NCI-H524 (cell line): ENCODE measurements at regions not wholly inside any gene's neighbourhood (a gene's known extent, or its start where the extent isn't known, plus 50 kb on each side); places are given as distances from the start of the nearest gene placed in this dataset.
A peak's percentile ranks its signal among the peaks of the same experiment; 100 is the strongest.
"Not testable (repeated sequence)": the region's sequence is repeated elsewhere in the genome, so short reads cannot be mapped to it uniquely, and the experiment has no call there.

Experiments
- DNase-seq, 2 experiments: peaks; one replicate each; lab custom pipeline; 2025; lab: John Stamatoyannopoulos, UW

- DNase-seq: peak; percentile 39 to 77
Observed at GRCh38 chr7:66413379-66414114, 208.4 kb downstream of the TPST1 start.

GRCh38 chr7:66415659-66416265 lies 210.6 kb downstream of the TPST1 start:
- no peak for DNase-seq

- DNase-seq: no peak
Observed at GRCh38 chr7:66418537-66418936, 210.1 kb upstream of the KCTD7 start.

- no peak for DNase-seq
Observed at GRCh38 chr7:66419210-66419609, 209.5 kb upstream of the KCTD7 start.

GRCh38 chr7:66421830-66422475 lies 206.7 kb upstream of the KCTD7 start:
- DNase-seq: no peak

GRCh38 chr7:66423729-66424128 lies 205.0 kb upstream of the KCTD7 start:
- DNase-seq: no peak

GRCh38 chr7:66426332-66426731 lies 202.3 kb upstream of the KCTD7 start:
- no peak for DNase-seq

- DNase-seq: no peak
Observed at GRCh38 chr7:66426996-66427395, 201.7 kb upstream of the KCTD7 start.

GRCh38 chr7:66427956-66428355 lies 200.7 kb upstream of the KCTD7 start:
- no peak for DNase-seq

GRCh38 chr7:66429498-66430163 lies 199.1 kb upstream of the KCTD7 start:
- no peak for DNase-seq

GRCh38 chr7:66430164-66430545 lies 198.5 kb upstream of the KCTD7 start:
- no peak for DNase-seq

- not testable (repeated sequence) for DNase-seq
Observed at GRCh38 chr7:66438703-66439405, 189.8 kb upstream of the KCTD7 start.

- no peak for DNase-seq
Observed at GRCh38 chr7:66442385-66442784, 186.3 kb upstream of the KCTD7 start.

GRCh38 chr7:66443946-66444345 lies 184.7 kb upstream of the KCTD7 start:
- no peak for DNase-seq

GRCh38 chr7:66447007-66447406 lies 181.7 kb upstream of the KCTD7 start:
- DNase-seq: not testable (repeated sequence)

- not testable (repeated sequence) for DNase-seq
Observed at GRCh38 chr7:66450814-66451213, 177.9 kb upstream of the KCTD7 start.

GRCh38 chr7:66451713-66452112 lies 177.0 kb upstream of the KCTD7 start:
- not testable (repeated sequence) for DNase-seq

- DNase-seq: no peak
Observed at GRCh38 chr7:66452165-66452564, 176.5 kb upstream of the KCTD7 start.

- no peak for DNase-seq
Observed at GRCh38 chr7:66453340-66453739, 175.3 kb upstream of the KCTD7 start.

GRCh38 chr7:66454600-66455225 lies 174.0 kb upstream of the KCTD7 start:
- DNase-seq: no peak

GRCh38 chr7:66455432-66455831 lies 173.2 kb upstream of the KCTD7 start:
- not testable (repeated sequence) for DNase-seq

GRCh38 chr7:66456431-66456830 lies 172.2 kb upstream of the KCTD7 start:
- not testable (repeated sequence) for DNase-seq
